Fibroblast of the aortic adventitia (primary cell): ENCODE measurements at regions not wholly inside any gene's neighbourhood (a gene's known extent, or its start where the extent isn't known, plus 50 kb on each side); places are given as distances from the start of the nearest gene placed in this dataset.

ENCODE experiments used
- DNase-seq: peaks from one replicate; pipeline ENCODE4 v3.0.0-alpha.2; 2010; ENCODE audit warnings: low read depth
- H3K4me3 ChIP-seq: 2 replicates; pipeline ENCODE4 v1.5.1; 2011; ENCODE audit warnings: low read depth, mild to moderate bottlenecking, control low read depth, low read length, moderate library complexity
- TF ChIP-seq, protein P1 (sequence below): IDR thresholded peaks from 2 replicates; pipeline ENCODE4 v1.5.1; 2011; ENCODE audit warnings: mild to moderate bottlenecking, low read length, control low read depth, inconsistent platforms; ENCODE audit not compliant: insufficient read depth

DNA sequence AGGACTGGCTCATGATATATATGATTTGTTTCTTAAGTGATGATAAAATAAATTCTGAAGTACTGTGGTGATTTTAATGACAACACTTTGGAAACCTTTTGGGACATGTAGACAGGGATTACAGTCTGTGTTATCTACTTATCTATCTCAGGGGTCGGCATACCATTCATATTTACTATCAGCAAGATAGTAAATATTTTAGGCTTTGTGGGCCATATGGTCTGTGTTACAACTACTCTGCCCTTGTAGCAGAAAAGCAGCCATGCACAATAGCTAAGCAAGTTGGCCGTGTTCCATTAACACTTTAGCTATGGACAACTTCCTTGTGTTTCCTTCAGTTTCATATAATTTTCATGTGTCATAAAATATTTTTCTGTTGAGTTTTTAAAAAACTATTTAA, 97.8 kb upstream of the PRPS1L1 start:
- no peak overlapping the region for H3K4me3 ChIP-seq
- peak; percentile 41 for DNase-seq
- TF ChIP-seq, protein P1, sequence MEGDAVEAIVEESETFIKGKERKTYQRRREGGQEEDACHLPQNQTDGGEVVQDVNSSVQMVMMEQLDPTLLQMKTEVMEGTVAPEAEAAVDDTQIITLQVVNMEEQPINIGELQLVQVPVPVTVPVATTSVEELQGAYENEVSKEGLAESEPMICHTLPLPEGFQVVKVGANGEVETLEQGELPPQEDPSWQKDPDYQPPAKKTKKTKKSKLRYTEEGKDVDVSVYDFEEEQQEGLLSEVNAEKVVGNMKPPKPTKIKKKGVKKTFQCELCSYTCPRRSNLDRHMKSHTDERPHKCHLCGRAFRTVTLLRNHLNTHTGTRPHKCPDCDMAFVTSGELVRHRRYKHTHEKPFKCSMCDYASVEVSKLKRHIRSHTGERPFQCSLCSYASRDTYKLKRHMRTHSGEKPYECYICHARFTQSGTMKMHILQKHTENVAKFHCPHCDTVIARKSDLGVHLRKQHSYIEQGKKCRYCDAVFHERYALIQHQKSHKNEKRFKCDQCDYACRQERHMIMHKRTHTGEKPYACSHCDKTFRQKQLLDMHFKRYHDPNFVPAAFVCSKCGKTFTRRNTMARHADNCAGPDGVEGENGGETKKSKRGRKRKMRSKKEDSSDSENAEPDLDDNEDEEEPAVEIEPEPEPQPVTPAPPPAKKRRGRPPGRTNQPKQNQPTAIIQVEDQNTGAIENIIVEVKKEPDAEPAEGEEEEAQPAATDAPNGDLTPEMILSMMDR: no peak

DNA sequence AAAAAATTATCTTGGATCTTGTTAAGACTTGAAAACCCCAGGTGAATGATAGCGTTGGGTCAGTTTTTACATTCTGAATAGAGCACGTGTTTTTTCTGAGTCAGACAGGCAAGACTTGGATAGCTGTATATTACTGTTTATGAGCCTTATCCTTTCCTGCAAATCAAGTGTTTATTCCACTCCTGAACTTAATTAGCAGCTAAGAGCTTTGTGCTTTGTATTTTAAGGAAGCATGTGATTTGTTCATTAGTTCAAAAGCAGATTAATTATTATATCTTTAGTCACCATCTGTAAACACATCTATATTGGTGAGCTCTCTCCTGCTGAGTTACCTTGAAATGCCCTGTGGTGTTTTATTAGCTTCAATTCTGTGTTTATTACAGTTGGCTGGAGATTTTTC, 98.6 kb upstream of the PRPS1L1 start:
- TF ChIP-seq, protein P1: no peak
- DNase-seq: no peak

DNA sequence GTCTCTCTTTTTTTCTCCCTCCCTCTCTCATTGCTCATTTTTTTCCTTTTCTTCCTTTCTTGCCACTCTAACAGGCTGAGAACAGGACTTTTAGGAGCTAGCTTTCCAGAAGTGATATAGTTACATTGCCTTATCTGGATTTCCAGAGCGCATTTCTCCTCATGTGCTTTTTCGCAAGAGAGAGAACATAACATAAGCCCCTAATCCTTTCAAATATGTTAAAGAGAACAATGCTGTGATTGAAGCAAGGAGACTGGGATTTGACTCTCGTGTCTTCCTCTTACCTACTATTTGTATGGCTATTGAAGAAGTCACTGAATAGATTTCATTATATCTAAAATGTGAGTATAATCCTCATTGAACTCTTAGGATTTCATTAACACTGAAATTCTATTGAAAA, 101.2 kb upstream of the PRPS1L1 start:
- DNase-seq: no peak
- H3K4me3 ChIP-seq: no peak overlapping the region
- TF ChIP-seq, protein P1: no peak

More for the DNA sequence above, 98.6 kb upstream of the PRPS1L1 start:
- no peak overlapping the region for H3K4me3 ChIP-seq

DNA sequence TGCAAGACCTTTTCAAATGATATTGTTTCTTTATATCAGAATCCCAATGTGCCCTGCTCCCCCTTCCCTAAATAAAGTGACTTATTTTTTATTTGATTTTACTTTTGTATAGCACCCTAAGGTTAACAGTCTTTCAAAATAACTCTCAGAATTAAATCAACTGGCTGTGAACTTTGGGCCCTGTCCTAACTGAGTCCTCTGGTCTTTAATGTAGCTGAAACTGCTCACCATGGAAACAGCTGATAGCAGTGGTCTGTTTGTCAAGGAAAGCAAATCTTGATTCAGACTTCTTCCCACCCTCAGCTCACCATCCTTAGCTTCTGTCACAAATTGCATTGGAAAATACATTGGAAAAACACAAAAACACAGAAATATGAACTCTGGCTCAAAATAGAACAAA, 105.2 kb upstream of the PRPS1L1 start:
- no peak overlapping the region for H3K4me3 ChIP-seq
- no peak for DNase-seq
- TF ChIP-seq, protein P1: no peak

DNA sequence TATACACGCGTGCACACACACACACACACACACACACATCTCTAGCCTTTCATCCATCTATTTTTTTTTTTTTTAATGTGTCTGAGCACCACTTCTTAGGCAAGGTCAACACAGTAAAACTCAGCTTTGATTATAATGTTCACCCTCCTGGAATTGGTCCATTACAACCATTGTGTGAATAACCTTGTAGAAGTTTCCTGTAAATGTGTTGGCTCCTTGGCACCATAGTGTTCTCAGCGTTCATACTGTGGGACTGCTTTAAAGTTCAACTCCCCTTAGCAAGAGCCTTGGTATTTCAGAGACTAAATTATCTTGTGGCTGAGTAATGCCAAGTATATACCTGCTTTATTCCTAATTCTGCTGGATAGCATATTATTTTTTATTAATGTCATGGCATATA, 106.3 kb upstream of the PRPS1L1 start:
- TF ChIP-seq, protein P1: no peak

DNA sequence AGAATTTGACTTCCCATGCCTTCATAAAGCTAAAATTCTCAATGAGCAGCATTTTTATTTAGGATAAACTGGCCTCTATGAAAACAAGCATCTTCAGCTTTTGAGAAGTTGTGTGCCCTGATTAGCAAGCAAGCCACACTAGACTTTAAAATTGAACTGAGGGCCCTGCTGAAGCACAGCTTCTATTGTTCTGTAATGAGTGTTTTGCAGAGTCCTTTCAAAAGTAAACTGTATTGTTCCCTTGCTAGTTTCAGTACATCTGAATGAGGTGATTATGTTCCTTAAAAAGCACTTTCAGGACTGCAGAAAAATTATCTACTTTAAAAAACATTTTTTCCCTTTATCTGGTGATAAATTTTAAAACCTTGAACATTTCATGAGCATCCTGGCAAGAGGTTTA, 113.3 kb upstream of the PRPS1L1 start:
- TF ChIP-seq, protein P1: no peak
- no peak for DNase-seq
- no peak overlapping the region for H3K4me3 ChIP-seq

More for the DNA sequence above, 106.3 kb upstream of the PRPS1L1 start:
- DNase-seq: no peak
- H3K4me3 ChIP-seq: no peak overlapping the region

DNA sequence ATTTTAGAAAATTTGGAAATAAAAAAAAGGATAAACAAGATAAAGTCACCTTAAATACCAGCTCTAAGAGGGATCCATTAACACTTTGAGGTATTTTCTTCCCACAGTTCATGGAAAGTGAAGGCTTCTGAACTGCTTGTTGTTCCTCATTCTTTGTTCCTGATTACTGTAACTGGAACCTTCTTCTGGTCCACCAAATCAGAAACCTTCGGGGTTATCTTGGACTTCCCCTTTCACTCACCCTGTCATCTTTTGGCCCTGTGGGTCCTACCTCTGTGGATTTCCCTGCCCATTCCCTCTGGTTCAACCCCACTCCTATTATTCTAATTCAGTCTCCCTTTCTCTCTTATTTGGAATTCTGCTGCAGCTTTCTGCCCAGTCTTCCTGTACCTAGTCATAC, 116.5 kb upstream of the PRPS1L1 start:
- H3K4me3 ChIP-seq: no peak overlapping the region
- TF ChIP-seq, protein P1: no peak
- DNase-seq: no peak
